GM19351 (cell line): ENCODE measurements at regions not wholly inside any gene's neighbourhood (a gene's known extent, or its start where the extent isn't known, plus 50 kb on each side); places are given as distances from the start of the nearest gene placed in this dataset.
"Not testable (repeated sequence)": the region's sequence is repeated elsewhere in the genome, so short reads cannot be mapped to it uniquely, and the experiment has no call there.

Experiments
- ATAC-seq: cut with Tn5 transposase; IDR thresholded peaks from one replicate; pipeline ENCODE4 v1.9.1; 2021; ENCODE audit warnings: mild to moderate bottlenecking, moderate library complexity; ENCODE audit not compliant: unreplicated experiment

- no peak for ATAC-seq
Measured at GRCh38 chr5:153211076-153211475, 279.4 kb upstream of the GRIA1 start.

GRCh38 chr5:153212471-153212870, 278.0 kb upstream of the GRIA1 start:
- no peak for ATAC-seq

- ATAC-seq, result no peak
Measured at GRCh38 chr5:153222936-153223335, 267.5 kb upstream of the GRIA1 start.

GRCh38 chr5:153223376-153223775, 267.1 kb upstream of the GRIA1 start:
- ATAC-seq, result no peak

GRCh38 chr5:153224651-153225050, 265.8 kb upstream of the GRIA1 start:
- ATAC-seq, result no peak

- no peak for ATAC-seq
Measured at GRCh38 chr5:153233933-153234332, 256.5 kb upstream of the GRIA1 start.

GRCh38 chr5:153236319-153236718, 254.2 kb upstream of the GRIA1 start:
- no peak for ATAC-seq

- ATAC-seq, result peak; percentile 75
Measured at GRCh38 chr5:153237671-153238332, 252.7 kb upstream of the GRIA1 start.

GRCh38 chr5:153257381-153257780, 233.1 kb upstream of the GRIA1 start:
- ATAC-seq, result no peak

GRCh38 chr5:153258469-153258868, 232.0 kb upstream of the GRIA1 start:
- no peak for ATAC-seq

GRCh38 chr5:153267506-153267905, 223.0 kb upstream of the GRIA1 start:
- no peak for ATAC-seq

- no peak for ATAC-seq
Measured at GRCh38 chr5:153275695-153276094, 214.8 kb upstream of the GRIA1 start.

- ATAC-seq, result no peak
Measured at GRCh38 chr5:153276151-153276550, 214.3 kb upstream of the GRIA1 start.

GRCh38 chr5:153296251-153296844, 194.1 kb upstream of the GRIA1 start:
- ATAC-seq, result not testable (repeated sequence)

- no peak for ATAC-seq
Measured at GRCh38 chr5:153299891-153300290, 190.6 kb upstream of the GRIA1 start.

GRCh38 chr5:153308282-153308681, 182.2 kb upstream of the GRIA1 start:
- no peak for ATAC-seq

GRCh38 chr5:153318556-153318955, 171.9 kb upstream of the GRIA1 start:
- ATAC-seq, result no peak

- no peak for ATAC-seq
Measured at GRCh38 chr5:153321478-153321877, 169.0 kb upstream of the GRIA1 start.

GRCh38 chr5:153340139-153340538, 150.3 kb upstream of the GRIA1 start:
- ATAC-seq, result no peak

- no peak for ATAC-seq
Measured at GRCh38 chr5:153340738-153341137, 149.7 kb upstream of the GRIA1 start.

GRCh38 chr5:153342487-153342886, 148.0 kb upstream of the GRIA1 start:
- ATAC-seq, result no peak

GRCh38 chr5:153347611-153348010, 142.9 kb upstream of the GRIA1 start:
- ATAC-seq, result no peak
